SK-N-SH treated with all-trans-retinoic acid at 6 μM for 48 hours (cell line): ENCODE measurements at regions not wholly inside any gene's neighbourhood (a gene's known extent, or its start where the extent isn't known, plus 50 kb on each side); places are given as distances from the start of the nearest gene placed in this dataset.

Experiments
- ATAC-seq: fragments of 200-7000 bp; cut with Tn5 transposase; 3 replicates; pipeline ENCODE4 v1.9.1; 2020; ENCODE audit warnings: mild to moderate bottlenecking, moderate library complexity
- ARNTL ChIP-seq: fragments of 450-650 bp; formaldehyde crosslinking; IDR thresholded peaks from 2 replicates; pipeline ENCODE4 v1.5.0; 2020; ENCODE audit warnings: low read depth, mild to moderate bottlenecking, moderate library complexity, borderline replicate concordance
- BACH2 ChIP-seq: fragments of 250-450 bp; sonication (Bioruptor Pico); IDR thresholded peaks from 2 replicates; pipeline ENCODE4 v1.9.0; 2021; ENCODE audit warnings: mild to moderate bottlenecking, borderline replicate concordance
- CREB5 ChIP-seq: fragments of 250-450 bp; sonication (Bioruptor Pico); IDR thresholded peaks from 2 replicates; pipeline ENCODE4 v1.5.1; 2020; ENCODE audit warnings: low read depth, mild to moderate bottlenecking, moderate library complexity
- CSDC2 ChIP-seq: fragments of 250-450 bp; sonication (Bioruptor Pico); IDR thresholded peaks from 2 replicates; pipeline ENCODE4 v1.5.0; 2020; ENCODE audit warnings: mild to moderate bottlenecking, moderate library complexity
- CSRNP3 ChIP-seq: fragments of 250-450 bp; sonication (Bioruptor Pico); IDR thresholded peaks from 2 replicates; pipeline ENCODE4 v1.5.1; 2021; ENCODE audit warnings: mild to moderate bottlenecking, moderate library complexity
- ESRRG ChIP-seq: fragments of 250-450 bp; sonication (Bioruptor Pico); IDR thresholded peaks from 2 replicates; pipeline ENCODE4 v1.6.1; 2021; ENCODE audit warnings: mild to moderate bottlenecking
- GLIS3 ChIP-seq: fragments of 250-450 bp; sonication (Bioruptor Pico); IDR thresholded peaks from 2 replicates; pipeline ENCODE4 v1.5.0; 2020; ENCODE audit warnings: mild to moderate bottlenecking, moderate library complexity
- ISL1 ChIP-seq: fragments of 250-450 bp; sonication (Bioruptor Pico); IDR thresholded peaks from 2 replicates; pipeline ENCODE4 v2.1.2; 2022; ENCODE audit warnings: mild to moderate bottlenecking, moderate library complexity
- OSR1 ChIP-seq: fragments of 250-450 bp; sonication (Bioruptor Pico); IDR thresholded peaks from 2 replicates; pipeline ENCODE4 v1.8.0; 2022; ENCODE audit warnings: moderate library complexity, mild to moderate bottlenecking, inconsistent platforms
- PATZ1 ChIP-seq: fragments of 250-450 bp; sonication (Bioruptor Pico); IDR thresholded peaks from 2 replicates; pipeline ENCODE4 v1.8.0; 2020; ENCODE audit warnings: mild to moderate bottlenecking, moderate library complexity, borderline replicate concordance
- POU6F1 ChIP-seq: fragments of 250-450 bp; sonication (Bioruptor Pico); IDR thresholded peaks from 2 replicates; pipeline ENCODE4 v1.8.0; 2021; ENCODE audit warnings: low read depth, mild to moderate bottlenecking, moderate library complexity, borderline replicate concordance
- PPARA ChIP-seq: fragments of 250-450 bp; sonication (Bioruptor Pico); IDR thresholded peaks from 2 replicates; pipeline ENCODE4 v1.5.0; 2020; ENCODE audit warnings: mild to moderate bottlenecking, borderline replicate concordance
- RARB ChIP-seq: fragments of 250-450 bp; sonication (Bioruptor Pico); IDR thresholded peaks from 2 replicates; pipeline ENCODE4 v1.8.0; 2021; ENCODE audit warnings: mild to moderate bottlenecking, moderate library complexity
- SNAI2 ChIP-seq: fragments of 250-450 bp; sonication (Bioruptor Pico); IDR thresholded peaks from 2 replicates; pipeline ENCODE4 v1.5.0; 2020; ENCODE audit warnings: mild to moderate bottlenecking, moderate library complexity
- TCF4 ChIP-seq: fragments of 250-450 bp; sonication (Bioruptor Pico); IDR thresholded peaks from 2 replicates; pipeline ENCODE4 v1.8.0; 2021; ENCODE audit warnings: mild to moderate bottlenecking, moderate library complexity, borderline replicate concordance
- TOX ChIP-seq: fragments of 250-450 bp; sonication (Bioruptor Pico); IDR thresholded peaks from 2 replicates; pipeline ENCODE4 v1.8.0; 2021; ENCODE audit warnings: mild to moderate bottlenecking, moderate library complexity, borderline replicate concordance
- ZC3H10 ChIP-seq: fragments of 250-450 bp; sonication (Bioruptor Pico); IDR thresholded peaks from 2 replicates; pipeline ENCODE4 v1.5.1; 2021; ENCODE audit warnings: mild to moderate bottlenecking, moderate library complexity
- ZFP3 ChIP-seq: fragments of 250-450 bp; sonication (Bioruptor Pico); IDR thresholded peaks from 2 replicates; pipeline ENCODE4 v1.5.0; 2020; ENCODE audit warnings: mild to moderate bottlenecking, moderate library complexity
- ZFP30 ChIP-seq: fragments of 450-650 bp; formaldehyde crosslinking; IDR thresholded peaks from 2 replicates; pipeline ENCODE4 v1.5.0; 2022; ENCODE audit warnings: mild to moderate bottlenecking, moderate library complexity
- ZNF565 ChIP-seq: fragments of 450-650 bp; formaldehyde crosslinking; conservative IDR thresholded peaks from 2 replicates; pipeline ENCODE4 v1.5.0; 2020; ENCODE audit warnings: low read depth, mild to moderate bottlenecking, moderate library complexity
- ZNF70 ChIP-seq: fragments of 450-650 bp; formaldehyde crosslinking; IDR thresholded peaks from 2 replicates; pipeline ENCODE4 v1.5.0; 2020; ENCODE audit warnings: mild to moderate bottlenecking, moderate library complexity
- ZNF8 ChIP-seq: fragments of 450-650 bp; formaldehyde crosslinking; IDR thresholded peaks from 2 replicates; pipeline ENCODE4 v1.5.0; 2020; ENCODE audit warnings: mild to moderate bottlenecking, moderate library complexity

GRCh38 chr9:28190981-28191380 is 617.7 kb upstream of the C9orf72 start:
- ATAC-seq: no peak
- TF ChIP-seq SNAI2 (CRISPR knock-in tag): no peak
- TF ChIP-seq TOX (CRISPR knock-in tag): no peak
- no peak for TF ChIP-seq PPARA (CRISPR knock-in tag)
- TF ChIP-seq ESRRG (CRISPR knock-in tag): no peak
- TF ChIP-seq ZFP30 (CRISPR knock-in tag): no peak
- no peak for TF ChIP-seq OSR1 (CRISPR knock-in tag)
- no peak for TF ChIP-seq POU6F1 (CRISPR knock-in tag)
- TF ChIP-seq BACH2 (CRISPR knock-in tag): no peak
- no peak for TF ChIP-seq CSRNP3 (CRISPR knock-in tag)
- no peak for TF ChIP-seq CSDC2 (CRISPR knock-in tag)
- no peak for TF ChIP-seq GLIS3 (CRISPR knock-in tag)
- TF ChIP-seq TCF4 (CRISPR knock-in tag): no peak
- TF ChIP-seq ZC3H10 (CRISPR knock-in tag): no peak
- no peak for TF ChIP-seq RARB (CRISPR knock-in tag)
- no peak for TF ChIP-seq ZFP3 (CRISPR knock-in tag)
- TF ChIP-seq CREB5 (CRISPR knock-in tag): no peak
- no peak for TF ChIP-seq ZNF8 (CRISPR knock-in tag)
- TF ChIP-seq ISL1 (CRISPR knock-in tag): no peak
- no peak for TF ChIP-seq ZNF565

- no peak for TF ChIP-seq OSR1 (CRISPR knock-in tag)
- TF ChIP-seq CREB5 (CRISPR knock-in tag): no peak
- ATAC-seq: no peak
These were observed 624.4 kb upstream of the C9orf72 start for GRCh38 chr9:28197653-28198052.

- ATAC-seq: no peak
- TF ChIP-seq TCF4 (CRISPR knock-in tag) (no peak), CSRNP3 (CRISPR knock-in tag) (no peak), ZFP3 (CRISPR knock-in tag) (no peak), ARNTL (CRISPR knock-in tag) (no peak), BACH2 (CRISPR knock-in tag) (no peak), ESRRG (CRISPR knock-in tag) (no peak), ZNF8 (CRISPR knock-in tag) (no peak), SNAI2 (CRISPR knock-in tag) (no peak), PPARA (CRISPR knock-in tag) (no peak), OSR1 (CRISPR knock-in tag) (no peak), TOX (CRISPR knock-in tag) (no peak), RARB (CRISPR knock-in tag) (no peak), PATZ1 (CRISPR knock-in tag) (no peak), ZC3H10 (CRISPR knock-in tag) (no peak), GLIS3 (CRISPR knock-in tag) (no peak), ZNF70 (CRISPR knock-in tag) (no peak), CREB5 (CRISPR knock-in tag) (no peak)
- TF ChIP-seq, all 23 proteins: peak for 0
These were observed 629.8 kb upstream of the C9orf72 start for GRCh38 chr9:28203036-28203435.
